ENCODE measurements at regions not wholly inside any gene's neighbourhood (a gene's known extent, or its start where the extent isn't known, plus 50 kb on each side); places are given as distances from the start of the nearest gene placed in this dataset.
A peak's percentile ranks its signal among the peaks of the same experiment; 100 is the strongest.

GRCh38 chr4:136412708-136413107 is 1119.6 kb downstream of the PCDH18 start:
- DNase-seq (ENCODE audit: low read depth) = peak; percentile 77

- DNase-seq (ENCODE audit: low read depth) = no peak
These were observed 1131.5 kb downstream of the PCDH18 start for GRCh38 chr4:136400829-136401228.

DNA sequence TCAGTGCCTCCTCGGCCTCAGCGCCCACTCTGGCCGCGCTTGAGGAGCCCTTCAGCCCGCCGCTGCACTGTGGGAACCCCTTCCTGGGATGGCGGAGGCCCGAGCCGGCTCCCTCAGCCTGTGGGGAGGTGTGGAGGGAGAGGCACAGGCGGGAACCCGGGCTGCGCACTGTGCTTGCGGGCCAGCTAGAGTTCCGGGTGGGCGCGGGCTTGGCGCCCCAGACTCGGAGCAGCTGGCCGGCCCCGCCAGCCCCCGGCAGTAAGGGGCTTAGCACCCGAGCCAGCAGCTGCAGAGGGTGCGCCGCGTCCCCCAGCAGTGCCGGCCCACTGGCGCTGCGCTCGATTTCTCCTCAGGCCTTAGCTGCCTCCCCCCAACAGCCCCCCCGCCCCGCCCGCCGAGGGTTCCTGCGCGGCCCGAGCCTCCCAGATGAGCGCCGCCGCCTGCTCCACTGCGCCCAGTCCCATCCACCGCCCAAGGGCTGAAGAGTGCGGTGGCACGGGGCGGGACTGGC is 1137.0 kb downstream of the PCDH18 start:
- no peak for DNase-seq (ENCODE audit: low read depth)

DNA sequence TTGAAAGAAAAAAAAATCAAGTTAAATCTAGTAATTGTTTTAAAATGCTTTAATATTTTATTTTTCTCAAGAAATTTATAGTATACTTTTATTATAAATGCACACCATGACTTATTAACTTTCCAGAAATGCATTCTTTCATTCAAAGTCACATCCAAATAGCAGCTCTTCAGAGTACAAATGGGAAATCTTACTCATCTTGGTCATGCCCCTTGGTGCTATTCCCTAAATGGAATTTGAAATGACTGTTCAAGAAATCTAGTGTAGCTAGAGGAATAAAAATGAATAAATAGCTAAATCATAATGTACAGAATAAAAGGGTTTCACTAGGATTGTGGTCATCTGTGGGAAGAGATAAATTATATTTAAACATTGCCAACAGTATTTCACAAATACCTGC is 1139.7 kb downstream of the PCDH18 start:
- DNase-seq (ENCODE audit: low read depth) = peak; percentile 55

DNA sequence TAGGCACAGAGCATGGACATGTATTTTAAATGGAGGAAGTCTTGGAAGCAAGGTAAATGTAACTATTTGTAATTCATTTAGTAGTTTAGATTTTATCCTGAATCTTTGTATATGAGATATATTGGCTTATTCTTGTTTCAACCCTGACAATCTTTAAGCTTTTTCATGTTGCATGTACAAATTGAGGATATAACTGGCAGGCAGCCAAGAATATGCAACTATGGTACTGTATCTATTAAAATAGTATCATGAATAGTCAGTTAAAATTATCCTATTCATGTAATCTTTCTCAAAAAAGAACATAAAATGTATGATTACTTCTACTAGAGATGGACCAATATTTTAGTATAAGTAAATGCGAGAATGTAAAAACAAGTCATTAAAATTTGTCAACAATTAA is 1141.5 kb downstream of the PCDH18 start:
- no peak for DNase-seq (ENCODE audit: low read depth)

DNA sequence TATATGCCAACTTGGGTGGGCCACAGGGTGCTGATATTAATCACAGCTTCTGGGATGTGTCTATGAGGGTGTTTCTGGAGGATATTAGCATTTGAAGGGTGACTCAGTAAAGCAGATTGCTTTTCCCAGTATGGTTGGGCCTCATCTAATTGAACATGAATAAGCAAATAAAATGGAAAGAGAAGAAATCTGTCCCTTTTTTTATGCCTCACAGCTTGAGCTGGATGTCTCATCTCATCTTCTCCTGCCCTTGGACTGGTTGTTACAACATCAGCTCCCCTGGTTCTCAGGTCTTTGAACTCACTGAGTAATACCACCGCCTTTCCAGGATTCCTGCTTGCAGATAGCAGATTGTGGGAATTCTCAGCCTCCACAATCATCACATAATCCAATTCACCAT is 1149.2 kb downstream of the PCDH18 start:
- DNase-seq (ENCODE audit: low read depth) = peak; percentile 61

DNA sequence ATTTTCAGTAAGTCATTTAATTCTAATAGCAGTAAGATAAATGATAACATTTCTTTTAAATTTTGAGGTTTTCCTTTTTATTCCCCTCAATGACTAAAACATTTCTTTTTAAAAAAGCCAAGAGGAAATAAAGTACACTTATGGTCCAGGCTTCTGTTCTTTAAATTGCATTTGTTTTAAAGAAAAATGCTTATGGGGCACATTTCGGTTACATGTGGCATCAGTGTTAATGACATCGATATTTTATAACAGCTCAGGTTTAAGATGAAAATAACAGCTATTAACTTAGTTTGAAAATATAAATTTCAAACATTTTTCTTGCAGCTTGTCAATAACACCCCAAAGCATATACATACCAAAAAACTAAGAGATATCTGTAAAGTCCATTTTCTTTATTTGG is 1161.1 kb downstream of the PCDH18 start:
- no peak for DNase-seq (ENCODE audit: low read depth)

GRCh38 chr4:136369073-136369472 is 1163.2 kb downstream of the PCDH18 start:
- peak; percentile 26 for DNase-seq (ENCODE audit: low read depth)

DNA sequence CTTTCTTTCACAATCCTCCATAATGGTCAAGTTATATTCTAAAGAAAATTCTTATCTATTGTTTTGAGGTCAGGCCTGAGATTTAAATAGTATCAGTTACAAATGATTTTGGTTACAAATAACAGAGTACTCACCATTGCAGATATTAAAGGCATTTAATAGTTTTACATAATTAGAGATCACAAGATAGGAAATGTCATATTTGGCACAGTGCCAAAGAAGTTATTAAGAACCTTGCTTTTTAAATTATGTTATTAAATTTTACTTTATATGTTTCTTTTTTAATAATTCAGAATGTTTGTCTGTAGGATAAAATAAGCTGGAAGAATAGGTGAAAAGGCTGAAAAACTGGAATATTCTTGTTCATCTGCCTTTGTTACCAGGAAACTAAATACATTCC is 1174.7 kb downstream of the PCDH18 start:
- no peak for DNase-seq (ENCODE audit: low read depth)

DNA sequence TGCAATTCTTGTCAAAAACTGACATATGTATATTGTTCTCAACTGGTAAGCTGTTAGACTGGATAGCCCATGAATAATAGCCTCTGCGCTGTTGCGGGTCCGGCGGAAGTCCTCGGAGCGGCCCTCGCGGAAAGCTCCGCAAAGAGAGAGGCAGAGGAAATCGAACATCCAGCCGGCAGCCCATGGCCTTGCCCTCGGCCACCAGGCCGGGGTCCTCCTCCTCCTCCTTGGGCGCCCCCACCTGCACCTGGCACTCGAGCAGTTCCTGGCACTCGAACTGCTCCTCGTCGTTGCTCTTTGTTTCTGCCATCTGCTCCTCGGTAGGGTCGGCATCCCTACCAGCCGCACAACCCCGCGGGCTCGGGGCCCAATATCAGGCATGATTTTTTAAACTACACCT is 1176.3 kb downstream of the PCDH18 start:
- DNase-seq (ENCODE audit: low read depth) = no peak

DNA sequence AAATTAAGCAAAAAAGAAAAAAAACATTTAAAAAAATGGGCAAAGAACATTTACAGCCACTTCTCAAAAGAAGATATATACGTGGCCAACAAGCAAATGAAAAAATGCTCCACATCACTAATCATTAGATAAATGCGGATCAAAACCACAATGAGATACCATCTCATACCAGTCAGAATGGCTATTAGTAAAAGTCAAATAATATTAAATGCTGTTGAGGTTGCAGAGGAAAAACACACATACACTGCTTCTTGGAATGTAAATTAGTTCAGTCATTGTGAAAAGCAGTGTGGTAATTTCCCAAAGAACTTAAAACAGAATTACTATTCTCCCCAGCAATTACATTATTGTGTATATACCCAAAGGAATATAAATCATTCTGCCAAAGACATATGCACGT is 1189.0 kb downstream of the PCDH18 start:
- no peak for DNase-seq (ENCODE audit: low read depth)

DNA sequence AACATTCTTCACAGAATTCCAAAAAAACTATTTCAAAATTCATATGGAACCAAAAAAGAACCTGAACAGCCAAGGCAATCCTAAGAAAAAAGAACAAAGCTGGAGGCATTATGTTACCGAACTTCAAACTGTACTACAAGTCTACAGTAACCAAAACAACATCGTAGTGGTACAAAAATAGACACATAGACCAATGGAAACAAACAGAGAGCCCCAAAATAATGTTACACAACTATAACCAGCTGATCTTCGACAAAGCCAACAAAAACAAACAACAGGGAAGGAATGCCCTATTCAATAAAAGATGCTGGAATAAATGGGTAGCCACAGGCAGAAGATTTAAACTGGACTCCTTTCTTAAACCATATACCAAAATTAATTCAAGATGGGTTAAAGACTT is 1189.6 kb downstream of the PCDH18 start:
- no peak for DNase-seq (ENCODE audit: low read depth)

DNA sequence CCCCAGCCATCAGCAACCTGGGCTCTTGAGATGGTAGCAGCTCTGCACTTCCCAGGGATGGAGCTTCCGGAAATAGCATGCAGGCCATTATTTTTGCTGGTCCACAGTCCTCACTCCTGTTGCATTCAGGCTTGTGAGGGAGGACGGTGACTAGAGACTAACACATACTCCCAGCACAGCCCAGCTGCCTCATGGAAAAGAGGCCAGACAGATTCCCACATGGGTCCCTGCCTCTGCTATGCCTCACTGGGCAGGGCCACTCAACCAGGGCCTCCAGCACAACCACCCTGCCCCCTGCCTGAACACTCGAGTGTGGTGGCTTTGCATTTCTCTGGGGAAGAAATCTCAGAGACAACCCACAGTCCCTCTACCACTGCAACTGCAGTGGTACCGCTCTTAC is 1195.1 kb downstream of the PCDH18 start:
- peak; percentile 6 for DNase-seq (ENCODE audit: low read depth)

DNA sequence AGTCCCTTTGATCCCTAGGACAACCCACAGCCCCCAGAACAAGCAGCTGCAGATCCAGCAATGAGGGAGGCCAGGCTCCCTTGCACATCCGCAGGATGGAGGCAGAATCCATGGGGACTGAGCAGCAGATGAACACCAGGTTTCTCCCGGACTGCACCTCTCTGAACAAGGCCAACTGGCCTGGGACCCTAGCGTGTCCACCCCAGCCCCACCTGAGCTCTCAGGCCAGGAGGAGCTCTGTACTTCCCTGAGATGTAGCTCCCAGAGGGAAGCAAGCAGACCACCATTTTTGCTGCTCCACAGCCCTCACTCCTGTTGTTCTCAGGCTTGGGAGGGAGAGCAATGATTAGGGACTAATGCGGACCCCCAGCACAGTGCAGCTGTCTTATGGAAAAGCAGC is 1195.8 kb downstream of the PCDH18 start:
- DNase-seq (ENCODE audit: low read depth) = no peak

GRCh38 chr4:136329042-136329662 is 1203.1 kb downstream of the PCDH18 start:
- peak; percentile 13 for DNase-seq (ENCODE audit: low read depth)

- no peak for DNase-seq (ENCODE audit: low read depth)
These were observed 1204.2 kb downstream of the PCDH18 start for GRCh38 chr4:136328131-136328530.

- DNase-seq (ENCODE audit: low read depth) = no peak
These were observed 1211.9 kb downstream of the PCDH18 start for GRCh38 chr4:136320465-136320813.

DNA sequence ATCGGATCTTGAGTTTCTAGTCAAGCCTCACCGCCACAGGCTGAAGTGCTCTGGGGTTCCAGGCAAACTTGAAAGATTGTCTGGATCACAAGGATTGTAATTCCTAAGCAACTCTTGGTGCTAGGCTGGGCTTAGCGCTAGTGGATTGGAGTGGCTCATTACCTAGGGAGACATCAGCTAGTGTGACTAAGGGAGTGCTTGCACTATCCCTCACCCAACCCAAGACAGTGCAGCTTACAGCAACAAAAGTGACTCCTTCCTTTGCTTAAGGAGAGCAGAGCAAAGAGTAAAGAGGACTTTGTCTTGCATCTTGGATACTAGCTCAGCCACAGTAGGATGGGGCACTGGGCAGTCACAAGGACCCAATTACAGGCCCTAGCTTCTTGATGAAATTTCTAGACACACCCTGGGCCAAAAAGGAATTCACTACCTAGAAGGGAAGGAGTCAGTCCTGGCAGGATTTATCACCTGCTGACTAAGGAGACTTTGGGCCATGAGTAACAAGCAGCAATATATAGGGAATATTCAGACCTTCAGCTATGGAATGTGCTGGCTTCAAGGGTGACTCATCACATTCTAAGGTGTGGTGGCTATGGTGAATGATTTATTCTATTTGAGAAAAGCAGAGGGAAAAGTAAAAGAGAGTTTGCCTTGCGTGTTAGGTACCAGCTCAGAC is 1212.4 kb downstream of the PCDH18 start:
- DNase-seq (ENCODE audit: low read depth) = peak; percentile 99

- no peak for DNase-seq (ENCODE audit: low read depth)
These were observed 1215.3 kb downstream of the PCDH18 start for GRCh38 chr4:136316961-136317360.

DNA sequence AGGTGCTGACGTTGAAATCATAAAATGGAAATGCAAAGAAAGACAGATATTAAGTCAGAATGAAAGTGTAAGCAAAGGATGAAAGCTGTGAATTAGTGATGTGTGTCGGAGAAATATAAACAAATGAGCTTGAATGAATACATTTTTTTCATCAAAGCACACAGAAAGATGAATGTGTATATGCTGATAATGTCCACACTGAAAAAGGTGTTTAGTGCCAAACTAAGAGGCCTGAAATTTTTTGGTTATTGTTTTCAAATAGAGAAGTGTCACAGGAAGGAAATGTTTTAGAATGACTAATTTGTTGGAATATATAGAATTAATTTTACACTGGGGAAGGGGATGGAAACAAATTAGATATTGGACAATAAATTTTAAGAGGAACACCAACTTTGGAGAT is 1217.6 kb downstream of the PCDH18 start:
- no peak for DNase-seq (ENCODE audit: low read depth)

DNA sequence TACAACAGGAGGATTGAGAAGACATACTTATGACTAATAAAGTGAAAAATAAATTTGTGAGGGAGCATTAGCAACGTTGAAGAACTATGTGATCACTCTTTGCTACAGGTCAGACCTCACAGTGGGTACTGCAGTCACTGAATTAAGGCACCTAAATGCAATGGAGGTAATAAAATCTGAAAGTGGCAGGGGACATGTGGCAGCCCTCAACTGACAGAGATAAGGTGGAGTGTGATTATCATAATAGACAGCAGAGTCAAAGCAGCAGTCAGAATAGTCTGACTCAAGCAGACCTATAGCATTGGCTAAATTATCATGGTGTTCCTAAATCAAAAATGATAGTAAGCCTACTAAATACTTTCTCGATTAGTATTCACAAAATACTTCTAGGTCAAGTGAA is 1220.5 kb downstream of the PCDH18 start:
- DNase-seq (ENCODE audit: low read depth) = no peak

DNA sequence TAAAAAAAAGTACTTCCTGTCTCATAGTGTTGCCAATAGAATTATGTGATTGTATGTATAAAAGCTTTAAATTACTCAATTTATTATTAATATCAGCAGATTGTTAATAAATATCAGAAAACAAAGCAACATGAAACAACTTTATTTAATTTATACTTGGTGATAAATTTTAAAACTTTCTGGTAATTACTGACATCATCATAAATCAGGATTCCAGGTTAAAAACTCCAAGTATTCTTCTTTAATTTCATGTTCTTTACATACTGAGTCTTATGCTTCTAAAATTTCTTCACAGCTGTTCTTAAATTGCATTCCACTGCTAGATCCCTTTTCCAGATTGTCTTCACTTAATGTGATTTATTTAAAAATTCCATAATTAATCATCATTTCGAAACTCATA is 1224.5 kb downstream of the PCDH18 start:
- no peak for DNase-seq (ENCODE audit: low read depth)

GRCh38 chr4:136306361-136306760 is 1225.9 kb downstream of the PCDH18 start:
- DNase-seq (ENCODE audit: low read depth) = no peak

DNA sequence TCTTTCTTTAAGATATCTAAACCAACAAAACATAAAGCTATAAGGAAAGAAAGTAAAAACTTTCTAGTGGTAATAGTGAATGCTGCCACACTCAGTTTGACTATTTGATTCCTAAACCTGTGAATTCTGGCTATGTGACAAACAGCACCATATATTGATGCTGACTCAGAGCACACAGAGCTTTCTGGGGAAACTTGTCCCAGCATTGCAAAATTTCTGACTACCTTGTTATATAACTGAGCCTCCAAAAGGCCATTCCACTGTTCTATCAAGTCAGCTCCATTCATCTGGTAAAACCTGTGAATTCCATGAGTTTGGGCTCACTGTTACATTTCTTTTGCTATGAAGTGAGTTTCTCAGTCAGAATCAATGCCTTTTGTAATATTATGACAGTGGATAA is 1229.7 kb downstream of the PCDH18 start:
- peak; percentile 53 for DNase-seq (ENCODE audit: low read depth)

Data from renal cortical epithelial cell (primary cell).